ENCODE measurements at regions not wholly inside any gene's neighbourhood (a gene's known extent, or its start where the extent isn't known, plus 50 kb on each side); places are given as distances from the start of the nearest gene placed in this dataset.

DNA sequence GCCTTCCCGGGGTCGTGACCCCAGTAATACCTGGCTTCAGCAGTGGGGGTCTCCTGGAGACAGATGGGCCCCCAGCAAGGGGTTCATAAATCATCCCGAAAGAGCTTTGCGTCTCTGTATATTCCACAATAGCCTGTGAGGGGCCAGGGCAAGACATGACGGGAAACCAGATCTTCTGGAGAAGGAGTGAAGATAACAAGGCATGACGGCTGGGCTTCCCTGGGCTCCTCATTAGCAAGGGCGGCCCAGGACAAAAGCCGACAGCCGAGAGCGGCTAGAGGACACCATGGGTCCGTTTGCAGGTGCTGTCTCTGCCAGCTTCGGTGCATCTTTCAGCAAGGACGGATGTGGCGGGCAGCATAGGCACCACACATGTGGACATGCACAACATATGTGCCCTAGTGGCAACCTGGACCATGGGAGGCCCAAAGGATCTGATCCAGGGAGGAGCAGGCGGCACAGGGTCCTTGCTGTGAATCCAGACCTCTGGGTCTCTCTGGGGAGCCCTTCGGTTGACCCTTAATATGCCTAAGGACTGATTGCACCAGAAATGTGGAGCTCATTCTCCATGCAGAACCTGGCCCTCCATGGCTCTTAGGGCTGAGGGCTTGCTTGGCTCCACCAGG, 136.9 kb upstream of the FOXF1 start:
- TF ChIP-seq POLR2AphosphoS5 (IDR thresholded peaks at IDR 0.05; ENCODE audit: low read depth, low read length) (no peak), POLR2A (IDR thresholded peaks at IDR 0.05; ENCODE audit: low read depth, low read length) (no peak), TAF1 (IDR thresholded peaks at IDR 0.05; ENCODE audit: low read depth, low read length) (no peak), SPI1 (IDR thresholded peaks at IDR 0.05; ENCODE audit: low read depth, low read length) (no peak)
